SU-DHL-6 (cell line): ENCODE measurements at regions not wholly inside any gene's neighbourhood (a gene's known extent, or its start where the extent isn't known, plus 50 kb on each side); places are given as distances from the start of the nearest gene placed in this dataset.

ENCODE experiments used
- H2AFZ ChIP-seq: fragments of 200-600 bp; sonication (generic); 2 replicates; pipeline ENCODE4 v1.6.1; 2014; ENCODE audit warnings: low read depth, mild to moderate bottlenecking, moderate library complexity, mixed read lengths, antibody characterized with exemption, low read length; ENCODE audit not compliant: severe bottlenecking
- H3F3A ChIP-seq: fragments of 200-600 bp; shearing (Covaris generic); 2 replicates; pipeline ENCODE4 v1.6.0; 2016; ENCODE audit warnings: antibody characterized with exemption, mild to moderate bottlenecking; ENCODE audit not compliant: insufficient read depth
- H3K27ac ChIP-seq: fragments of 200-600 bp; sonication (generic); 2 replicates; pipeline ENCODE4 v1.5.1; 2016; ENCODE audit warnings: low read depth, mild to moderate bottlenecking, low read length, moderate library complexity, mixed read lengths
- H3K27me3 ChIP-seq: fragments of 200-600 bp; sonication (generic), shearing (Covaris generic); 2 replicates; pipeline ENCODE4 v1.6.0; 2014; ENCODE audit warnings: mild to moderate bottlenecking, low read length
- H3K36me3 ChIP-seq: fragments of 200-600 bp; sonication (generic); 2 replicates; pipeline ENCODE4 v1.6.1; 2014; ENCODE audit warnings: mild to moderate bottlenecking, low read length, mixed read lengths
- H3K4me2 ChIP-seq: fragments of 300-600, 200-600 bp; shearing (Covaris generic), sonication (generic); 2 replicates; pipeline ENCODE4 v1.6.0; 2014; ENCODE audit warnings: low read length, low read depth, mild to moderate bottlenecking; ENCODE audit not compliant: poor library complexity, severe bottlenecking
- H3K4me3 ChIP-seq: fragments of 200-600 bp; sonication (generic); 2 replicates; pipeline ENCODE4 v1.5.1; 2014; ENCODE audit warnings: antibody characterized with exemption, low read length, mild to moderate bottlenecking, mixed read lengths; ENCODE audit not compliant: insufficient read depth, poor library complexity, severe bottlenecking
- H3K79me2 ChIP-seq: fragments of 200-600 bp; sonication (generic); 2 replicates; pipeline ENCODE4 v1.6.1; 2014; ENCODE audit warnings: mild to moderate bottlenecking, low read length, moderate library complexity; ENCODE audit not compliant: insufficient read depth
- H3K9ac ChIP-seq: fragments of 200-600 bp; sonication (generic); 2 replicates; pipeline ENCODE4 v1.7.0; 2014; ENCODE audit warnings: mild to moderate bottlenecking, low read length
- H3K9me2 ChIP-seq: fragments of 200-600 bp; sonication (generic); replicated peaks from 2 replicates; pipeline ENCODE4 v1.6.1; 2014; ENCODE audit warnings: low read length; ENCODE audit not compliant: insufficient read depth
- H3K9me3 ChIP-seq: fragments of 200-600 bp; sonication (generic); 2 replicates; pipeline ENCODE4 v1.6.1; 2014; ENCODE audit warnings: low read length, mixed read lengths; ENCODE audit not compliant: insufficient read depth
- H4K20me1 ChIP-seq: fragments of 200-600 bp; sonication (generic); 2 replicates; pipeline ENCODE4 v1.6.1; 2014; ENCODE audit warnings: low read depth, mild to moderate bottlenecking, antibody characterized with exemption, low read length, moderate library complexity, mixed read lengths
- EZH2phosphoT487 ChIP-seq: fragments of 200-600 bp; sonication (generic), shearing (Covaris generic); conservative IDR thresholded peaks from 2 replicates; pipeline ENCODE4 v1.6.1; 2018; ENCODE audit warnings: mild to moderate bottlenecking, antibody characterized with exemption, low read length, moderate library complexity, mixed read lengths
- TF ChIP-seq, protein P1 (sequence below): fragments of 200-600 bp; sonication (generic); IDR thresholded peaks from one replicate; pipeline ENCODE4 v1.5.1; 2017; ENCODE audit warnings: antibody characterized with exemption, mild to moderate bottlenecking, low read length, moderate library complexity; ENCODE audit not compliant: insufficient read depth, poor library complexity, severe bottlenecking

DNA sequence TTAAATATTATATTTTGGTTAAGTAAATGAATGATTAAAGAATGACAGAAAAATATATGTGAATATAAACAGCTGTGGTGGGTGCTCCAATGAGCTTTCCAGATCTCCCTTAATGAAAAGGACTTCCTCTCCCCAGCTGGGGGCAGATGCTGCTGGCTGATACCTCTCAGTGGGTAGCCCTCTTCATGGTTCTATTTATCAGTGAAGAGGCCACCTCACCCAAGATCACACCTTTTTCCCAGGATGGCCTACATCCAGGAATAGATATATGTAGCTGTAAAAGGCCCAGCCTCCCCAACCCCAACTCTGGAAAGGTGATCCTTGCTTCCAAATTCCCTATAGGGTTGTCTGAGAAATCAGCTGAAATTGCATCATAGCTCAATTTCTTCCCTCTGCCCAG lies 135.2 kb upstream of the ACVR2A start:
- H3K27ac ChIP-seq: no peak overlapping the region
- H3F3A ChIP-seq: no peaks in the 10 kb centered on the region
- H3K9ac ChIP-seq: no peak overlapping the region
- H3K79me2 ChIP-seq: no peaks in the 10 kb centered on the region
- H3K4me2 ChIP-seq: no peak overlapping the region
- no peak for TF ChIP-seq EZH2phosphoT487
- TF ChIP-seq, protein P1, sequence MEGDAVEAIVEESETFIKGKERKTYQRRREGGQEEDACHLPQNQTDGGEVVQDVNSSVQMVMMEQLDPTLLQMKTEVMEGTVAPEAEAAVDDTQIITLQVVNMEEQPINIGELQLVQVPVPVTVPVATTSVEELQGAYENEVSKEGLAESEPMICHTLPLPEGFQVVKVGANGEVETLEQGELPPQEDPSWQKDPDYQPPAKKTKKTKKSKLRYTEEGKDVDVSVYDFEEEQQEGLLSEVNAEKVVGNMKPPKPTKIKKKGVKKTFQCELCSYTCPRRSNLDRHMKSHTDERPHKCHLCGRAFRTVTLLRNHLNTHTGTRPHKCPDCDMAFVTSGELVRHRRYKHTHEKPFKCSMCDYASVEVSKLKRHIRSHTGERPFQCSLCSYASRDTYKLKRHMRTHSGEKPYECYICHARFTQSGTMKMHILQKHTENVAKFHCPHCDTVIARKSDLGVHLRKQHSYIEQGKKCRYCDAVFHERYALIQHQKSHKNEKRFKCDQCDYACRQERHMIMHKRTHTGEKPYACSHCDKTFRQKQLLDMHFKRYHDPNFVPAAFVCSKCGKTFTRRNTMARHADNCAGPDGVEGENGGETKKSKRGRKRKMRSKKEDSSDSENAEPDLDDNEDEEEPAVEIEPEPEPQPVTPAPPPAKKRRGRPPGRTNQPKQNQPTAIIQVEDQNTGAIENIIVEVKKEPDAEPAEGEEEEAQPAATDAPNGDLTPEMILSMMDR: no peak
- no peaks in the 10 kb centered on the region for H4K20me1 ChIP-seq
- no peak overlapping the region for H3K4me3 ChIP-seq
- no peaks in the 10 kb centered on the region for H3K9me2 ChIP-seq
- H3K27me3 ChIP-seq: no peaks in the 10 kb centered on the region
- no peaks in the 10 kb centered on the region for H3K9me3 ChIP-seq
- H3K36me3 ChIP-seq: no peaks in the 10 kb centered on the region
- no peak overlapping the region for H2AFZ ChIP-seq

DNA sequence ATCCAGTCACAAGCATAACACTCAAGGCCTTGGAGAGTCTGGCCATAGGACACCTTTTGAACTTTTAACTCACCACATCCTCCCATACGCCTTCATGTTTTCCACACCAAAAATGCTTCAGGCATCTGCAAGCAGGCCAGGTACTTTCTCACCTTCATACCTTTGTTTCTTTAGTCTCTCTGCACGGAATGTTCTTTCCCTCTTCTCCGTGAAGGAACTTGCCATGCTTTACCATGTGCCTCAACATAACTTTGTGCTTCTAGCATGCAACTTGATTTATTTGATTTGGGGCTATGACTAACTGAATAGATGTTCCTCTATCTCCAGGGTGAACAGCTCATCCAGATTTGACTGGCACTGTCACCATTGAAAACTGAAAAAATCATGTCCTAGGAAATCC lies 141.7 kb upstream of the ACVR2A start:
- Histone ChIP-seq H3K4me2 (no peak overlapping the region), H3K4me3 (no peak overlapping the region), H3K27ac (no peak overlapping the region), H3F3A (no peaks in the 10 kb centered on the region), H4K20me1 (no peaks in the 10 kb centered on the region), H3K9ac (no peak overlapping the region), H3K79me2 (no peaks in the 10 kb centered on the region), H2AFZ (no peak overlapping the region), H3K9me2 (no peaks in the 10 kb centered on the region), H3K9me3 (no peaks in the 10 kb centered on the region), H3K36me3 (no peaks in the 10 kb centered on the region), H3K27me3 (no peaks in the 10 kb centered on the region)
- TF ChIP-seq, protein P1: no peak
- no peak for TF ChIP-seq EZH2phosphoT487

DNA sequence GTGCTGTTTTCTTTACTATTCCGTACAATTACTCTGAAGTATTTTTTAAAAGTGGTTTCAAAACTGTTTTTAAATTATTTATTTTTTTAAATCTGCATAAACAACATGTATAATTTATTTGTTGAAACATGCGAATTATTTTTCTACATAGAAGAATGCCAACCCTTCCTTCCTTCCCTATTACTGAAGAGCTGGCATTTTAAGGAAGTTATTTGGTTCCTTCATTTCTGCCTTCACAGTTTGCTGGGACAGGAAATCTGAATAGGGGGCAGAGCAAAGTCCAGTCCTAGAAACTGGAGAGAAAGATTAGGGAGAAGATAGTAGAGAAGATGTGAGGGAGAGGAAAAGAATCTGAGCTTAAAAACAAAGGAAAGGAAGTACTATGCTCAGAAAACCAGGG lies 146.7 kb upstream of the ACVR2A start:
- Histone ChIP-seq H3K27me3 (no peaks in the 10 kb centered on the region), H2AFZ (no peak overlapping the region), H3K27ac (no peak overlapping the region), H3F3A (no peaks in the 10 kb centered on the region), H3K9ac (no peak overlapping the region), H4K20me1 (no peaks in the 10 kb centered on the region), H3K4me3 (no peak overlapping the region), H3K9me3 (no peaks in the 10 kb centered on the region), H3K9me2 (no peaks in the 10 kb centered on the region), H3K4me2 (no peak overlapping the region), H3K79me2 (no peaks in the 10 kb centered on the region), H3K36me3 (no peaks in the 10 kb centered on the region)
- TF ChIP-seq EZH2phosphoT487: no peak
- TF ChIP-seq, protein P1: no peak
